ENCODE measurements at regions not wholly inside any gene's neighbourhood (a gene's known extent, or its start where the extent isn't known, plus 50 kb on each side); places are given as distances from the start of the nearest gene placed in this dataset.

- DNase-seq (ENCODE audit: extremely low read depth, low read depth), result no peak
- no peak overlapping the region for H3K4me3 ChIP-seq (replicated peaks; ENCODE audit: low read depth, low read length)
- no peak for TF ChIP-seq CTCF (IDR thresholded peaks at IDR 0.05; ENCODE audit: low read depth, low read length, missing control alignments)
Observed at GRCh38 chr3:102240720-102241119, 194.1 kb upstream of the ZPLD1 start.

GRCh38 chr3:102248981-102249705 lies 185.7 kb upstream of the ZPLD1 start:
- no peak for TF ChIP-seq CTCF (IDR thresholded peaks at IDR 0.05; ENCODE audit: low read depth, low read length, missing control alignments)
- H3K4me3 ChIP-seq (replicated peaks; ENCODE audit: low read depth, low read length), result no peak overlapping the region
- no peak for DNase-seq (ENCODE audit: extremely low read depth, low read depth)

- TF ChIP-seq CTCF (IDR thresholded peaks at IDR 0.05; ENCODE audit: low read depth, low read length, missing control alignments), result no peak
- no peak for DNase-seq (ENCODE audit: extremely low read depth, low read depth)
- H3K4me3 ChIP-seq (replicated peaks; ENCODE audit: low read depth, low read length), result no peak overlapping the region
Observed at GRCh38 chr3:102255736-102256135, 179.1 kb upstream of the ZPLD1 start.

GRCh38 chr3:102258666-102259227 lies 176.1 kb upstream of the ZPLD1 start:
- no peak for DNase-seq (ENCODE audit: extremely low read depth, low read depth)

GRCh38 chr3:102259663-102260062 lies 175.2 kb upstream of the ZPLD1 start:
- no peak overlapping the region for H3K4me3 ChIP-seq (replicated peaks; ENCODE audit: low read depth, low read length)
- no peak for TF ChIP-seq CTCF (IDR thresholded peaks at IDR 0.05; ENCODE audit: low read depth, low read length, missing control alignments)
- no peak for DNase-seq (ENCODE audit: extremely low read depth, low read depth)

More at GRCh38 chr3:102258666-102259227, 176.1 kb upstream of the ZPLD1 start:
- no peak overlapping the region for H3K4me3 ChIP-seq (replicated peaks; ENCODE audit: low read depth, low read length)
- no peak for TF ChIP-seq CTCF (IDR thresholded peaks at IDR 0.05; ENCODE audit: low read depth, low read length, missing control alignments)

- no peak for DNase-seq (ENCODE audit: extremely low read depth, low read depth)
- TF ChIP-seq CTCF (IDR thresholded peaks at IDR 0.05; ENCODE audit: low read depth, low read length, missing control alignments), result no peak
- no peak overlapping the region for H3K4me3 ChIP-seq (replicated peaks; ENCODE audit: low read depth, low read length)
Observed at GRCh38 chr3:102265720-102266119, 169.1 kb upstream of the ZPLD1 start.

Measured in HFF-Myc (cell line).